GM06990 (cell line): ENCODE measurements at regions not wholly inside any gene's neighbourhood (a gene's known extent, or its start where the extent isn't known, plus 50 kb on each side); places are given as distances from the start of the nearest gene placed in this dataset.

Source experiments
- DNase-seq: peaks from one replicate; pipeline ENCODE4 v3.0.0-alpha.2; 2011; ENCODE audit not compliant: insufficient read length; ENCODE audit errors: extremely low read depth
- H3K27me3 ChIP-seq: replicated peaks from 2 replicates; pipeline ENCODE4 v1.6.0; 2011; ENCODE audit warnings: low read length; ENCODE audit not compliant: control insufficient read depth, insufficient read depth
- H3K36me3 ChIP-seq: 2 replicates; pipeline ENCODE4 v1.5.1; 2011; ENCODE audit warnings: low read length; ENCODE audit not compliant: control insufficient read depth, insufficient read depth
- H3K4me3 ChIP-seq: replicated peaks from 2 replicates; pipeline ENCODE4 v1.5.1; 2011; ENCODE audit warnings: low read depth, mild to moderate bottlenecking, control low read depth, low read length
- TF ChIP-seq, protein P1 (sequence below): IDR thresholded peaks from 2 replicates; pipeline ENCODE4 v1.5.1; 2011; ENCODE audit warnings: low read length, control low read depth, mild to moderate bottlenecking, inconsistent platforms; ENCODE audit not compliant: insufficient read depth, poor library complexity, severe bottlenecking

GRCh38 chr4:41835321-41835995 lies 86.9 kb upstream of the PHOX2B start:
- Histone ChIP-seq H3K4me3 (no peak overlapping the region), H3K27me3 (no peaks in the 10 kb centered on the region), H3K36me3 (no peaks in the 10 kb centered on the region)
- DNase-seq = no peak
- TF ChIP-seq, protein P1, sequence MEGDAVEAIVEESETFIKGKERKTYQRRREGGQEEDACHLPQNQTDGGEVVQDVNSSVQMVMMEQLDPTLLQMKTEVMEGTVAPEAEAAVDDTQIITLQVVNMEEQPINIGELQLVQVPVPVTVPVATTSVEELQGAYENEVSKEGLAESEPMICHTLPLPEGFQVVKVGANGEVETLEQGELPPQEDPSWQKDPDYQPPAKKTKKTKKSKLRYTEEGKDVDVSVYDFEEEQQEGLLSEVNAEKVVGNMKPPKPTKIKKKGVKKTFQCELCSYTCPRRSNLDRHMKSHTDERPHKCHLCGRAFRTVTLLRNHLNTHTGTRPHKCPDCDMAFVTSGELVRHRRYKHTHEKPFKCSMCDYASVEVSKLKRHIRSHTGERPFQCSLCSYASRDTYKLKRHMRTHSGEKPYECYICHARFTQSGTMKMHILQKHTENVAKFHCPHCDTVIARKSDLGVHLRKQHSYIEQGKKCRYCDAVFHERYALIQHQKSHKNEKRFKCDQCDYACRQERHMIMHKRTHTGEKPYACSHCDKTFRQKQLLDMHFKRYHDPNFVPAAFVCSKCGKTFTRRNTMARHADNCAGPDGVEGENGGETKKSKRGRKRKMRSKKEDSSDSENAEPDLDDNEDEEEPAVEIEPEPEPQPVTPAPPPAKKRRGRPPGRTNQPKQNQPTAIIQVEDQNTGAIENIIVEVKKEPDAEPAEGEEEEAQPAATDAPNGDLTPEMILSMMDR = no peak

GRCh38 chr4:41832961-41833360 lies 84.4 kb upstream of the PHOX2B start:
- DNase-seq = no peak
- Histone ChIP-seq H3K4me3 (no peak overlapping the region), H3K27me3 (no peaks in the 10 kb centered on the region), H3K36me3 (no peaks in the 10 kb centered on the region)
- TF ChIP-seq, protein P1 = no peak

- no peak for DNase-seq
- Histone ChIP-seq H3K27me3 (peaks cover 1% of the 10 kb centered on the region), H3K36me3 (no peaks in the 10 kb centered on the region), H3K4me3 (no peak overlapping the region)
- TF ChIP-seq, protein P1 = no peak
Measured at GRCh38 chr4:41822325-41822724, 73.8 kb upstream of the PHOX2B start.

- H3K27me3 ChIP-seq = peaks cover 1% of the 10 kb centered on the region
- no peak for DNase-seq
- no peaks in the 10 kb centered on the region for H3K36me3 ChIP-seq
- TF ChIP-seq, protein P1 = no peak
- H3K4me3 ChIP-seq = no peak overlapping the region
Measured at GRCh38 chr4:41820473-41820872, 71.9 kb upstream of the PHOX2B start.

DNA sequence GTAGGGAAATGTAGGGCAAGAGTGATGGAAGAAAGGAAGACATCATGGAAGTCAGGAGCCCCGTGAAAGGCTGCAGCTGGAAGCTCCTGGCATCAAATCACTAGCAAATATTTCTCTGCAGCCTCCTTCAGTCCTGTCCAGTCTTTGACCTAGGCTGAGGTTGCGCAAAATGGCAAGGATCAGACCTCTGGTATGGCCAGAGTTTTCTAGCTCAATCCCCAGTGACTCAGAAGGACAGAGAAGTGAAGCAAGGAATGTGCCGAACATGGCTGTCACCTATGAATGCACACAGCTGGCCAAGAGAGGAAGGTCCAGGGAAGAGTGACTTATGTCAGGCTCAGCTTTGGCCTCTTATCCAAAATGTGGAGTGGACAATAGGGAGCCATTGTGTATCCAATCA lies 71.1 kb upstream of the PHOX2B start:
- no peak for DNase-seq
- Histone ChIP-seq H3K27me3 (peaks cover 1% of the 10 kb centered on the region), H3K4me3 (no peak overlapping the region), H3K36me3 (no peaks in the 10 kb centered on the region)
- TF ChIP-seq, protein P1 = no peak

DNA sequence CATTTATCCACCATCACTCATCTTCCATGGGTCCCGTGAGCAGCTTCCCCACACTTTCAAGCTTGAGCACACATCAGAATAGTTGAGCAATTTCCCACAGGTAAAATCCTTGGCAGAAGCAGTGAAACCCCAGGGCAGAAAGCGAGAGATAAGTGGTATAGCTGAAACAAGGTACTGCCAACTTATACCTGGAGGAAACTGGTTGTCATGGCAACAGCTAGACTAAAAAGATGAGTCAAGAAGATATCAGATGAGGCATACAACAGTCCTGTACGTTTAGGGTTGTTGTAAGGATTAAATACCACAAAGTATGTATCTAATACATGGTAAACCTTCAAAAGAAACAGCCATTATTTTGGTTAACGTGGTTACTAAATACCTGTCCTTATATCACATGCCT lies 66.9 kb upstream of the PHOX2B start:
- no peak overlapping the region for H3K4me3 ChIP-seq
- H3K27me3 ChIP-seq = peaks cover 1% of the 10 kb centered on the region; the same call in 1 of the 2 replicates
- no peak for DNase-seq
- H3K36me3 ChIP-seq = no peaks in the 10 kb centered on the region
- TF ChIP-seq, protein P1 = no peak
